ENCODE measurements at regions not wholly inside any gene's neighbourhood (a gene's known extent, or its start where the extent isn't known, plus 50 kb on each side); places are given as distances from the start of the nearest gene placed in this dataset.

DNA sequence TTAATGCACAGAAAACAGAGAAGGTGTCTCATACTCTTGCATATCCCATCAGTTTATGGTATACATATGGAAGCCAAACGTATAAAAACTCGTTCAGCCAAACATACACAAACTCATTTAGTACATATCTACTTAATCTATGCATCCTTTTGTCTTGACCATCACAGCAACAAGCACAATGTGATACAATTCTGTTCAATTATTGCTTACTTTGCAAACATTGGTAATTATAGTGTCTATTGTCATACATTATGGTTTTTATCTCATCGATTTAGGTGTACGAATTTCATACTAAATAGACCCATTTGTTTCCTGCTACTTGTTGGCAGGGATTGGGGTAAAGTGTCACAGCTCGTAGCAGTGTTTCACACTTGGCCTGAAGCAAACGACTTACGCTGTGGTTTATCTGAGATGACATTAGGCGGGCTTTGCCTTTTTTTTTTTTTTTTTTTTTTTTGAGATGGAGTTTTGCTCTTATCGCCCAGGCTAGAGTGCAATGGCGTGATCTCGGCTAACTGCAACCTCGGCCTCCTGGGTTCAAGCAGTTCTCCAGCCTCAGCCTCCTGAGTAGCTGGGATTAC, 425.9 kb upstream of the JARID2 start:
- no peaks in the 10 kb centered on the region for H3K27me3 ChIP-seq (ENCODE audit: low read depth)
- intact Hi-C loops (cut with micrococcal nuclease), result no loop called here
- H3K27ac ChIP-seq (replicated peaks), result no peak overlapping the region
- H3K4me3 ChIP-seq, result no peak overlapping the region
- DNase-seq, result no peak
- H3K36me3 ChIP-seq, result no peaks in the 10 kb centered on the region
- H3K9me3 ChIP-seq (replicated peaks), result no peaks in the 10 kb centered on the region
- H3K4me1 ChIP-seq, result peaks cover 24% of the 10 kb centered on the region
- no peak for TF ChIP-seq CTCF (IDR thresholded peaks at IDR 0.05; ENCODE audit: borderline replicate concordance)

DNA sequence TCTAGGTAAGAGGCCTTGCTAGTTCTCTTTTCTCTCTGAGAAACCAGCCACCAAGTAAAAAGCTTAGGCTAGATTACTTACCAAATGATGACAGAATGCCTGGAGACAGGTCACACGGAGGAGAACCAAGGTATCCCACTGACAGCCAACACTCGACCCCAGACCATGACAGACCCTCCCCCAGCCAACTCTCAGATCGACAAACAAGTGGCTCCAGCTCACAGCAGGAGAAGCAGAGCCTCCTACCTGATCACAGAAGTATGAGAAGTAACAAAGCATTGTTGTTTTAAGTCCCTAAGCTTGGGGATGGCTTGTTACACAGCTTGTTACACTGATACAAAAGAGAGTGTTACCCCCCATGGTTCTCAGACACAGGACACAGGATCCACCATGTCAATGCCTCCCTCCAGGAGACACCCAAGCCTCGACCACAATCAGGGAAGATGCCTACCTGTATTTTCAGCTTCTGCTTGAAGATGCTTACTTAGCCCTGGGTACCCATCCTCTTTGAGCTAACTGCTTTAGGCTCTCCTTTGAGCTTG, 423.8 kb upstream of the JARID2 start:
- Histone ChIP-seq H3K27ac (replicated peaks) (no peak overlapping the region), H3K9me3 (replicated peaks) (no peaks in the 10 kb centered on the region), H3K4me1 (peaks cover 24% of the 10 kb centered on the region), H3K27me3 (ENCODE audit: low read depth) (no peaks in the 10 kb centered on the region), H3K4me3 (no peak overlapping the region), H3K36me3 (no peaks in the 10 kb centered on the region)
- intact Hi-C loops (cut with micrococcal nuclease), result no loop called here
- TF ChIP-seq CTCF (IDR thresholded peaks at IDR 0.05; ENCODE audit: borderline replicate concordance), result no peak
- no peak for DNase-seq

GRCh38 chr6:14822679-14823078, 423.2 kb upstream of the JARID2 start:
- Histone ChIP-seq H3K4me1 (peaks cover 24% of the 10 kb centered on the region), H3K27ac (replicated peaks) (no peak overlapping the region), H3K9me3 (replicated peaks) (no peaks in the 10 kb centered on the region), H3K4me3 (no peak overlapping the region), H3K27me3 (ENCODE audit: low read depth) (no peaks in the 10 kb centered on the region), H3K36me3 (no peaks in the 10 kb centered on the region)
- intact Hi-C loops (cut with micrococcal nuclease), result no loop called here
- TF ChIP-seq CTCF (IDR thresholded peaks at IDR 0.05; ENCODE audit: borderline replicate concordance), result no peak
- no peak for DNase-seq

DNA sequence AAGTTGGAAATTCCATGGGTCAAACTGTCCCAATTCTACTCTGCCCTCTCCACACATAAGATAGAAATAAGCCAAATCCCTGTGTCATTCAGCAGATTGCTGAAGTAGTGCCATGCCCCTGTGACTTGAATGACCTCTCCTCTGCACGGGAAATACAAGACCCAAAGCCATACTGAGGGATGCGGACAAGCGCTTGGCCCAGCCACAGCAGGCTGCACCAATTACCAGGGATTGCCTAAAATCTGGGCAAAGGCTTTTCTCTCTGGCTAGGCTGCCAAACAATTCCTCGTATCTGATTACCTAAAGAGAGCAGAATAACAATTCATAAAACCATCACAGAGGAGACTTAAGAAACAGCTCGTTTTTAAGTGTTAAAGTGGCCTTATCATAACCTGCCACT, 421.8 kb upstream of the JARID2 start:
- Histone ChIP-seq H3K4me1 (peaks cover 13% of the 10 kb centered on the region), H3K9me3 (replicated peaks) (no peaks in the 10 kb centered on the region), H3K4me3 (no peak overlapping the region), H3K27ac (replicated peaks) (no peak overlapping the region), H3K36me3 (no peaks in the 10 kb centered on the region), H3K27me3 (ENCODE audit: low read depth) (no peaks in the 10 kb centered on the region)
- TF ChIP-seq CTCF (IDR thresholded peaks at IDR 0.05; ENCODE audit: borderline replicate concordance), result no peak
- no peak for DNase-seq
- intact Hi-C loops (cut with micrococcal nuclease), result no loop called here

DNA sequence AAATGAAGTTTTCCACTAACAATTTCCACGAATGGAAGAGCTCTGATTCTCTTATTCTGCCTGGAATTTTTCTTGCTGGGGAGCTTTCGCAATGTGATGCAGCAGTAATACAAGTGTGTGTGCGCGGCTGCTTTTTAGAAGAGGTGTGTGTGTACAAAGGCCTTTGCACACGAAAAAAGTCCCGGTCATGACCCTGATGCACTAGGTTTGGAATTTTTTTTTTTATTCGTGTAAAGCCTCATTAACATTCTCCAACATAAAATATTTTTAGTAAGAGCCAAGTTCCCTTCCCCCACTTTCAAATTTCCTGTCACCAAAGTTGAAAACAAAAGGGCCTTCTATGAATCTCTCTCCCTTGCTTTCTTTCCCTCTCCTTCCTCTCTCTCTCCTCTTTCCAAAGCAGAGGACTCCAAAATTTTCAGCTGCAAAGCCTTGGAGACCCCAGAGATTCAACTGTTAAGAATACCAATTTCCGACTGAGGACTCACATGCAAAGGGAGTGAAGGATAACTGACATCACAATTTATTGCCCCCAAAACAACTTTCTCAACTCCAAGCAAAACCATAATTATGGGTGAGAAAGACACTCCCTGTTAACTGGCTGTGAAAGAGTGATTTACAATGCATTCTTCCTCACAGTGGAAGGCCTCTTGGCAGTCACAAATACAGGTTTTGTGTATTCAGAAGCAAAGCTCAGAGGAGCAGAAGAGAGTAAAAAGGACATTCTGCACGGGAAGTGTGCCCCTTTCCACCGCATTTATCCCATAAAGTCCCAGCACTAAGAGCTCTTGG, 421.2 kb upstream of the JARID2 start:
- no peak overlapping the region for H3K27ac ChIP-seq (replicated peaks)
- intact Hi-C loops (cut with micrococcal nuclease), result no loop called here
- DNase-seq, result no peak
- no peak overlapping the region for H3K4me3 ChIP-seq
- H3K4me1 ChIP-seq, result peaks cover 13% of the 10 kb centered on the region
- no peaks in the 10 kb centered on the region for H3K27me3 ChIP-seq (ENCODE audit: low read depth)
- no peaks in the 10 kb centered on the region for H3K9me3 ChIP-seq (replicated peaks)
- no peak for TF ChIP-seq CTCF (IDR thresholded peaks at IDR 0.05; ENCODE audit: borderline replicate concordance)
- H3K36me3 ChIP-seq, result no peaks in the 10 kb centered on the region
